ENCODE measurements at regions not wholly inside any gene's neighbourhood (a gene's known extent, or its start where the extent isn't known, plus 50 kb on each side); places are given as distances from the start of the nearest gene placed in this dataset.

GRCh38 chr18:41687138-41687537 lies 267.9 kb upstream of the PIK3C3 start (continued):
- no peak for TF ChIP-seq SP1 (IDR thresholded peaks at IDR 0.05; ENCODE audit: low read depth, low read length)
- TF ChIP-seq BACH1 (IDR thresholded peaks at IDR 0.05; ENCODE audit: borderline replicate concordance) = no peak

DNA sequence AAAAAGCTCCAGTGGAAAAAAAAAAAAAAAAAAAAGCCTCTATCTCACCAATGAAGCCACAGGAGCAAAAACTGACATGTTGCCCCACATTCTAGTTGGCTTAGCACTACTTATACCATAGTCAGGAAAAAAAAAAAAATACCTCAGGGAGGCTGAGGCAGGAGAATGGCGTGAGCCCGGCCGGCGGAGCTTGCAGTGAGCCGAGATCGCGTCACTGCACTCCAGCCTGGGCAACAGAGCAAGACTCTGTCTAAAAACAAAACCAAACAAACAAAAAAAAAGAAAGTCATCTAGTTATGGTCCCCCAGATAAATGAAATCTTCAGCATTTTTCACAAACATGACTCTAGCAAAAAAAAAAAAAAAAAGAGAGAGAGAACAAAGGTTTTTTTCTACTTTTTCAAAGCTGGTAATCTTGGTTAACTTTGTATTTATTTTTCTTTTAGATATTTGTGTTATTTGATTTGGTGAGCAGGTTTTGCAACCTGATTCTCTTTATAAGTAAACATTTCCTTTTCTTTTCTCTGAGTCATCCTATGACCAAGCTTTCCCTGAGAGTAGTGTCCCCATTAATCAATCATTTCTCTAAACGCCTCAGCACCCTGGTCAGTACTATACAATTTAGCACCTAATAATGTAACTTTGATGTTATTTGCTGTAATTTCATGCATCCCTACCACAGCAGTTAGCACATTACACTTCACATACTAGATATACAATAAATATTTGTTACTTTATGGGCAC lies 273.7 kb upstream of the PIK3C3 start:
- ChIA-PET POLR2A (interaction anchor here (0.7 kb wide), 1 partner anchor 9 kb away, joined by 7 read pairs; no protein-coding TSS in a partner anchor), SMC1A (ENCODE audit: uncharacterized antibody, unreplicated experiment) (interaction anchor here (1.0 to 2.8 kb wide), 2 partner anchors 9 to 11 kb away, joined by 3 to 9 read pairs; no protein-coding TSS in a partner anchor), CTCF (interaction anchor here (0.6 kb wide), 1 partner anchor 107 kb away, joined by 3 read pairs; no protein-coding TSS in a partner anchor), RAD21 (ENCODE audit: unreplicated experiment) (no interaction called here)
- 32% methylated on average over 8 of the region's 8 CpGs for WGBS (ENCODE audit: insufficient coverage, insufficient replicate concordance, low lambda C conversion rate, missing lambda C conversion rate)
- no peaks in the 10 kb centered on the region for H3K4me1 ChIP-seq (ENCODE audit: control insufficient read depth, insufficient read depth, low read length)
- intact Hi-C loops (cut with micrococcal nuclease; ENCODE audit: unreplicated experiment) (no loop called here), in situ Hi-C loops (cut with MboI) (no loop called here)
- DNase-seq (ENCODE audit: low read depth, low spot score) (no peak), FAIRE-seq (no peak), ATAC-seq (no peak)
- no peaks in the 10 kb centered on the region for H3K79me2 ChIP-seq (ENCODE audit: control insufficient read depth, insufficient read depth, low read length)
- no TSS peak for BruUV-seq (replicated peaks)
- no peaks in the 10 kb centered on the region for H3K27me3 ChIP-seq (replicated peaks in 1 of 2; ENCODE audit: control insufficient read depth in 2 of 2, insufficient read depth in 2 of 2, low read length in 1 of 2)
- no peak overlapping the region for H3K9ac ChIP-seq (ENCODE audit: control insufficient read depth, insufficient read depth, low read length)
- no peaks in the 10 kb centered on the region for H3K36me3 ChIP-seq (ENCODE audit: control insufficient read depth in 2 of 2, insufficient read depth in 2 of 2, low read length in 1 of 2)
- TF ChIP-seq CEBPZ (IDR thresholded peaks at IDR 0.05; ENCODE audit: low read depth, low read length) = no peak
- TF ChIP-seq TARDBP (IDR thresholded peaks at IDR 0.05; ENCODE audit: borderline replicate concordance) = no peak
- TF ChIP-seq, protein P1, sequence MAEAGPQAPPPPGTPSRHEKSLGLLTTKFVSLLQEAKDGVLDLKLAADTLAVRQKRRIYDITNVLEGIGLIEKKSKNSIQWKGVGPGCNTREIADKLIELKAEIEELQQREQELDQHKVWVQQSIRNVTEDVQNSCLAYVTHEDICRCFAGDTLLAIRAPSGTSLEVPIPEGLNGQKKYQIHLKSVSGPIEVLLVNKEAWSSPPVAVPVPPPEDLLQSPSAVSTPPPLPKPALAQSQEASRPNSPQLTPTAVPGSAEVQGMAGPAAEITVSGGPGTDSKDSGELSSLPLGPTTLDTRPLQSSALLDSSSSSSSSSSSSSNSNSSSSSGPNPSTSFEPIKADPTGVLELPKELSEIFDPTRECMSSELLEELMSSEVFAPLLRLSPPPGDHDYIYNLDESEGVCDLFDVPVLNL (IDR thresholded peaks at IDR 0.05; ENCODE audit: low read depth, low read length) = no peak
- no peak for TF ChIP-seq KAT2A (conservative IDR thresholded peaks at IDR 0.05; ENCODE audit: control insufficient read depth, low read depth, low read length)
- TF ChIP-seq MYB (IDR thresholded peaks at IDR 0.05; ENCODE audit: borderline replicate concordance, low read depth, low read length) = no peak
- no peak for TF ChIP-seq TCF7 (IDR thresholded peaks at IDR 0.05; ENCODE audit: borderline replicate concordance)
- no peak for TF ChIP-seq IRF4 (IDR thresholded peaks at IDR 0.05; ENCODE audit: low read depth, low read length)
- TF ChIP-seq EGR1 (IDR thresholded peaks at IDR 0.05; ENCODE audit: borderline replicate concordance in 1 of 2, low read depth in 2 of 2, low read length in 2 of 2) = no peak
- no peak for TF ChIP-seq HDGF (IDR thresholded peaks at IDR 0.05)
- TF ChIP-seq E2F8 (IDR thresholded peaks at IDR 0.05; ENCODE audit: low read depth, partially characterized antibody) = no peak
- H3K9me3 ChIP-seq (replicated peaks; ENCODE audit: control insufficient read depth, insufficient read depth, low read length) = no peaks in the 10 kb centered on the region
- H3K4me2 ChIP-seq (ENCODE audit: control insufficient read depth, insufficient read depth) = no peak overlapping the region
- H3K4me3 ChIP-seq = no peak overlapping the region
- no peak overlapping the region for H2AFZ ChIP-seq (ENCODE audit: control insufficient read depth, low read depth, low read length)
- no peak overlapping the region for H3K27ac ChIP-seq (ENCODE audit: control insufficient read depth, insufficient read depth)
- H4K20me1 ChIP-seq (ENCODE audit: control insufficient read depth, insufficient read depth) = no peaks in the 10 kb centered on the region

Data from GM12878 (cell line).